ENCODE measurements at regions not wholly inside any gene's neighbourhood (a gene's known extent, or its start where the extent isn't known, plus 50 kb on each side); places are given as distances from the start of the nearest gene placed in this dataset.
"Not testable (repeated sequence)": the region's sequence is repeated elsewhere in the genome, so short reads cannot be mapped to it uniquely, and the experiment has no call there.

DNA sequence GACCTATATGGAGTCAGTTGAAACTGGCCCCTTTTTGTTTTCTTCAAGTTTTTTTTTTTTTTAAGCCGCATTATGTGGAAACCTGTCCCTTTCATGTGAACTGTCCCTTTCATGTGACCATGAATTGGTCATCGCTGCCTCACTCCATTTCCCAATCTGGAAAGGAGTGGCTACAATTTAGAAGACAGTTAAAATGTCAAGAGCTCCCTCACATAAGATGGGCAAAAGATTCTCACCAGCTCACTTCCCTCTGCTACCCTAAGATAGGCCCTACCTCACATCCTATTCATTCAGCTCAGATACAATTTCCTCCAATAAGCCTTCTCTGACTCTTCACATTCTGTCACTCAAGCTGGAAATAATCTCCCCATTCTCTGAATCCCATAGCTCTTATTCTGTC lies 111.3 kb upstream of the BCL6 start:
- Mint-ChIP-seq H3K27me3 (peaks cover 3% of the 10 kb centered on the region), H3K4me1 (no peaks in the 10 kb centered on the region), H3K27ac (no peak overlapping the region), H3K4me3 (no peak overlapping the region), H3K36me3 (peaks cover 10% of the 10 kb centered on the region), H3K9me3 (peaks cover 21% of the 10 kb centered on the region)
- no peak for DNase-seq

DNA sequence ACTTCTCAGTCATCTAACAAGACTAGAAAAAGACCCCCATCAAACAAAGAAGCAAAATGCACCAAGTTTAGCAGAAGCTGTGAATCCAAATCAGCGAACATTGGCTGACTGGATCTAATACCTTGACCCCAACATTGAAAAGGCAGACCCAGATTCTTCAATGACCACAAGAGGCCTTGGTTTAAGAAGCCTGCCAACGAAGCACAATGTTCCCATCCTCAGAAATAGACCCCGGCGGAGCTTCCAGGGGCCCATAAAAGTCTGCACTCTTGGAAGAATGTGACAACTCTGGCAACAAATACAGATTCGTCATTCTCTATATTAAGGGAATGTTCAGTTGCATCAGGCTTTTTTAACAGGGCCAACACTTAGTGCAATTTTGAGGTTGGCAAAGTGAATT lies 112.8 kb upstream of the BCL6 start:
- Mint-ChIP-seq H3K27me3 (peaks cover 3% of the 10 kb centered on the region), H3K4me3 (no peak overlapping the region), H3K9me3 (peaks cover 18% of the 10 kb centered on the region), H3K4me1 (no peaks in the 10 kb centered on the region), H3K36me3 (peaks cover 8% of the 10 kb centered on the region), H3K27ac (no peak overlapping the region)
- no peak for DNase-seq

DNA sequence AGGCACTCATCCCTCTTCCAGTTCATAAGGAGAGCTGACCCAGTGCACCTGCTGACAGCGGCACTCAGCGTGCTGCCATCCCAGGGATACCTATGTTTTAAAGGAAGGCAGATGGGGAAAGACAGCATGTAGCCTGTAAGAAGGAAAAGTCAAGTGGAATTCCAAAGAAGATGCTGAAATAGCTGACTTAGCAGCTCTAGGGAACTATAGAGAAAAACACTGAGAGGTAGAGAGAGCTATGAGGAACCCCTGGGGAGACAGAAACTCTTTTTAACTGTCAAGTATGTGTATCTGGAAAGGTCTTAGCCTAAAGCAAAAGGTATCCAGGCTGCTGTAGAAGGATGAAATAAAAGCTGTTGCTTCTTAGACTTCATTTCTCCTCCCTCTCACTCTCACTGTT lies 113.4 kb upstream of the BCL6 start:
- Mint-ChIP-seq H3K27ac (no peak overlapping the region), H3K27me3 (peaks cover 3% of the 10 kb centered on the region), H3K9me3 (peaks cover 18% of the 10 kb centered on the region), H3K4me3 (no peak overlapping the region), H3K36me3 (peaks cover 8% of the 10 kb centered on the region), H3K4me1 (no peaks in the 10 kb centered on the region)
- no peak for DNase-seq

DNA sequence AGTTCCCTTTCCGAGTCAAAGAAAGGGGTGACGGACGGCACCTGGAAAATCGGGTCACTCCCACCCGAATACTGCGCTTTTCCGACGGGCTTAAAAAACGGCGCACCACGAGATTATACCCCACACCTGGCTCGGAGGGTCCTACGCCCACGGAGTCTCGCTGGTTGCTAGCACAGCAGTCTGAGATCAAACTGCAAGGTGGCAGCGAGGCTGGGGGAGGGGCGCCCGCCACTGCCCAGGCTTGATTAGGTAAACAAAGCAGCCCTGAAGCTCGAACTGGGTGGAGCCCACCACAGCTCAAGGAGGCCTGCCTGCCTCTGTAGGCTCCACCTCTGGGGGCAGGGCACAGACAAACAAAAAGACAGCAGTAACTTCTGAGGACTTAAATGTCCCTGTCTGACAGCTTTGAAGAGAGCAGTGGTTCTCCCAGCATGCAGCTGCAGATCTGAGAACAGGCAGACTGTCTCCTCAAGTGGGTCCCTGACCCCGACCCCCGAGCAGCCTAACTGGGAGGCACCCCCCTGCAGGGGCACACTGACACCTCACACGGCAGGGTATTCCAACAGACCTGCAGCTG lies 117.5 kb upstream of the BCL6 start:
- H3K36me3 Mint-ChIP-seq, H3K27me3 Mint-ChIP-seq, H3K4me1 Mint-ChIP-seq, H3K27ac Mint-ChIP-seq, DNase-seq, H3K4me3 Mint-ChIP-seq: not testable (repeated sequence)
- H3K9me3 Mint-ChIP-seq = peaks cover 18% of the 10 kb centered on the region

DNA sequence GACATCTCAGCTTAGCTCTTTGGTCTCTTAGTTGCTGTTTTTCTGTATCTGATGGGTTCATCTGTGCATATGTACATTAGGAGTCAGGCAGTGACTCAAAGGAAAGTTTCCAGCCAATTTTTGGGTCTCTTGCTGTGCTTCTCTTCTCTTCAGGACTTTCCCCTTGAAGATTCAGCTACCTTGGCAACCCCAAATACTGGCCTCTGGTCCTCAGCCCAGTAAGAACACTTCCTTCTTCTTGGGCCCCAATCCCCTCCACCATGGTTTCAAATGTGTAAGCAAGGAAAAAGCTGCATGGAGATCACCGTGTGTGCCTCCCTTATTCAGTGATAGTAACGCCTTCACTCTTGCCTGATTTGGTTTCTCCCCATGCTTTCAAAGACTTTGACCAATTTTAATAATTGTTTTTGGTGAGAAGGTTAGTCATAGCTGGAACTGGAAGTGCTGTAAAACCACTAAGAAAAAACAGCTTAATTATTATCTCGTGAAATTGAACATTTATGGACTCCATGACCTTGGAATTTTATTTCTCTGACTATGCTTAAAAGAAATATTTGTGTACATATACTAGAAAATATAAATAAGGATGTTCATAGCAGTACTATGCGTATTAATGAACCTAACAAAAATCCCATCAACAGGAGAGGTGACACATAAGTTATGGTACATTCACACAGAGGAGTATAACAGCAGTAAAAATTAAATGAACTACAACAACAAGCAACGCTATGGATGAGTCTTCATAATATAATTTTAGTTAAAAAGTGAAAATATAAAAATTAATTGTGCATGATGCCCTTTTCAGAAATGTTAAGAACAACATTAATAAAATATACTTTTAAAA lies 125.3 kb upstream of the BCL6 start:
- Mint-ChIP-seq H3K36me3 (no peaks in the 10 kb centered on the region), H3K27me3 (no peaks in the 10 kb centered on the region), H3K4me3 (peak overlapping the region; percentile 50), H3K27ac (peak overlapping the region; percentile 91), H3K9me3 (peaks cover 2% of the 10 kb centered on the region), H3K4me1 (peaks cover 29% of the 10 kb centered on the region)
- DNase-seq = peak; percentile 52

DNA sequence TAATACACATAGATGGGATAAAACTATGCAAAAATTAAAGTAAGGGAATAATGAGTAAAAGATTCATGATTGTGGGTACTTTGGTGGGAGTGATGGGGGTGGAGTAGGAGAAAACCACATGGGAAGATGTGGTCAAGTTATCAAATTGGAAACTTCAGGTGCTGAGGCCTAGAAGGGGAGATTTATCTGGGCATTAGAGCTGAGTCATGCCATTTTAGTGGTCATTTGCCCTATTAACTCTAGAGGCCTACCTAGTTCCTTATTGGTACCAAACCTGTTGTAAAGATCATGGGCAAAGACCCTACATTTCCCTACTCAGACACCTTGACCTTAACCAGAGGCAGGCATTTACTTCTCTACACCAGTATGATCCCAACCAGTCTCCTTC lies 125.9 kb upstream of the BCL6 start:
- Mint-ChIP-seq H3K27ac (no peak overlapping the region), H3K4me1 (peaks cover 29% of the 10 kb centered on the region), H3K36me3 (no peaks in the 10 kb centered on the region), H3K27me3 (no peaks in the 10 kb centered on the region), H3K4me3 (no peak overlapping the region), H3K9me3 (peaks cover 2% of the 10 kb centered on the region)
- no peak for DNase-seq

DNA sequence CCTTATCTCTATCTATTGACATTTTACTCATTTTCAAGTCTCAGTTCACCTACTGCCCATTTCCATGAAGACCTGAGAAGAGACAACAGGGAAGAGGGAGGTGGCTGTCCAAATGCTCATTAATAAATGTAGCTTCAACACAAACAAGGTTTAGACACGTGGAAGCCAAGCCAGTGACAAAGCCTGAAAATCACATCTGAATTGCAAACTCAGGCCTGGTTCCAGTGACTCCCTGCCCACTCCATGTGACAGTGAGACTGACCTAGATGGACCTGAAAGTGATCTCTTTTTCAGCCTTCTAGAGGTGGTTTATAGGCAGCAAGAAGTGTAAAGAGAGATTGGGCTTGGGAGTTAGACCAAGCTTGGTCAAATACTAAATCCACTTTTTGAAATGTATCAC lies 126.6 kb upstream of the BCL6 start:
- H3K27me3 Mint-ChIP-seq = no peaks in the 10 kb centered on the region
- no peak overlapping the region for H3K4me3 Mint-ChIP-seq
- peaks cover 29% of the 10 kb centered on the region for H3K4me1 Mint-ChIP-seq
- H3K36me3 Mint-ChIP-seq = no peaks in the 10 kb centered on the region
- H3K27ac Mint-ChIP-seq = no peak overlapping the region
- no peak for DNase-seq
- peaks cover 2% of the 10 kb centered on the region for H3K9me3 Mint-ChIP-seq

DNA sequence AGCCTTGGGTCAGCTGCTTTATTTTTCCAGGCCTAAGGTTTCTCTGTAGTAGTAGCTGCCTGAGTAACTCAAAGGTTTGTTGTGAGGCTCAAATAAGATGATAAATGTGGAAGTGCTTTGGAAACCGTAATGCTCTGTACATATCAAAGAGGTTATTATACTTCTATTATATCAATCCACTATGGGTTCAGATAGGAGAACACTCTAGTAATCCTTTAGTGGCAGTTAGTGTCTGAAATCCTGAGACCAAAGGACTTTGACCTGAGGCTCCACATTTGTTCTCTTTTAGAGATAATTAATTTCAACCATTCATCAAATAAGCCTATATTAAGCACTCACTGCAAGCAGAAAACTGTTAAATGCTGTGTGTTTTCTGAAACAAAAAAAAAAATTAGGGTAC lies 128.6 kb upstream of the BCL6 start:
- H3K36me3 Mint-ChIP-seq = no peaks in the 10 kb centered on the region
- DNase-seq = no peak

DNA sequence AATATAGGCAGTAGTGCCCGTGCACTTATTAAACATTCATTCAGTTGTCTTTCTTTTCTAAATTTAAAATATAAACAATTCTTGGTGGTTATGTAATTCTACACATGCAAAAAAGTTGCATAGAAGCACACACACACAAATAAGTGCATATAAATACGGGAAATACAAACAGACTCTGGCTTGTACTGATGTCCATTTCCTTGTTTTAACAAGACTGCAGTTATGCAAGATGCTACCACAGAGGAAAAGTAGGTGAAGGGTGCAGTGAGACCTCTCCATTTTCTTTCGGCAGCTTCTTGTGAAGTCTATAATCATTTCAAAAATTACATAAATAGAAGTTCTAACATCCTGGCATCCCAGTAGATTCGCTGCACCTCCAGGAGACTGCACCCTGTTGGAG lies 130.6 kb upstream of the BCL6 start:
- Mint-ChIP-seq H3K36me3 (no peaks in the 10 kb centered on the region), H3K27ac (no peak overlapping the region), H3K4me1 (peaks cover 10% of the 10 kb centered on the region), H3K9me3 (peaks cover 2% of the 10 kb centered on the region), H3K27me3 (no peaks in the 10 kb centered on the region), H3K4me3 (no peak overlapping the region)
- no peak for DNase-seq

More for the DNA sequence above, 128.6 kb upstream of the BCL6 start:
- Mint-ChIP-seq H3K9me3 (peaks cover 2% of the 10 kb centered on the region), H3K4me1 (peaks cover 25% of the 10 kb centered on the region), H3K27me3 (no peaks in the 10 kb centered on the region), H3K4me3 (no peak overlapping the region), H3K27ac (no peak overlapping the region)

DNA sequence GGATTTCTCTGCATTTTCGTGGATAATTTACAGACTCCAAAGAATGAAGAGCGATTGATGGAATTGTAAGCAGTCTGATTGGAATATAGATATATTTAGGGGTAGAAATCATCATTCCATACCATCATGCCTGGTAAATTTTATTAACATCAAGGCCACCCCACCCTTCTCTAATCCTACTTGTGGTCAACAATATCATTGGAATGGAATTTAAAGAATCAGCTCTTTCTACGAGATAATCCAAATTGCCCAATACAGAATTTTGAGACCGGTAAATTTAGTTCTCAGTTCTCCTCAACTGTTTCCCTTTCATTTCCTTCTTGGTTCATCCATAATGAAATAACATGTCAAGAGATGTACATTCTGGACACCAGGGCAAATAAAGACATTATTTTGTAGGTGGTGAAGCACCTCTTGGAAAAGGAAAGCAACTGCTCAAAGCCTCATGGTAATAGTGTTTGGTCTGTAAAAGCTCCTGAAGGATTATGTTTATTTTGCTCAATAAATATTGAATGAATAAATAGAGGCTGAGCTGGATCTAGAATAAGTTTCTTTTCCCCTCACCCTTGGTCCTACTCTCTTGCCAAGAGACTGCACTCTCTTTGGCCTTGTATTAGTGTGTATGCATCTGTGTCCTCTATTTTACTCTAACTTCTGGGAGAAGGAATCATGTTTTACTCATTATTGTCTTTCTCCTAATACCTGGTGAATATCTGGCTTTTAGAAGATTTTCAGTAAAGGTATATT lies 133.7 kb upstream of the BCL6 start:
- Mint-ChIP-seq H3K4me1 (no peaks in the 10 kb centered on the region), H3K4me3 (no peak overlapping the region), H3K36me3 (peaks cover 1% of the 10 kb centered on the region), H3K9me3 (no peaks in the 10 kb centered on the region), H3K27me3 (no peaks in the 10 kb centered on the region), H3K27ac (no peak overlapping the region)
- DNase-seq = no peak

DNA sequence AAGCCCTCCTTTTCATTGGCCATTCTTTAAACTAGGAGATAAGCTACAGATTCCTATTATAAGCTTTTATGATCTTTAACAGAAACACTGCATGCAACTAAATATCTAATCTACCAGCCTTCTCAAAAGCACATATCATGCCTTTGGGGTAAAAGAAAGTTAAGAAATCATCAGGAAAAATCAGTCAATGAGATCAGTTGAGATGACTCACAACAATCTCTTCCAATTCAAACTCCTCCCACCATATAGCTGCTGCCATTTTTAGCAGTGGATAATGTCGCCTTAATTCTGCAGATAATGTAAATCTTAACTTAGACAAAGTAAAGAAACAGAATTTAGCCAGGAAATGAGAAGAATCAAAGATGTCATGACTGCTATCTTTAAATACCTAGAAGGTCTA lies 135.2 kb upstream of the BCL6 start:
- Mint-ChIP-seq H3K4me3 (no peak overlapping the region), H3K4me1 (no peaks in the 10 kb centered on the region), H3K9me3 (no peaks in the 10 kb centered on the region), H3K27me3 (no peaks in the 10 kb centered on the region), H3K36me3 (peaks cover 1% of the 10 kb centered on the region), H3K27ac (no peak overlapping the region)
- DNase-seq = no peak

DNA sequence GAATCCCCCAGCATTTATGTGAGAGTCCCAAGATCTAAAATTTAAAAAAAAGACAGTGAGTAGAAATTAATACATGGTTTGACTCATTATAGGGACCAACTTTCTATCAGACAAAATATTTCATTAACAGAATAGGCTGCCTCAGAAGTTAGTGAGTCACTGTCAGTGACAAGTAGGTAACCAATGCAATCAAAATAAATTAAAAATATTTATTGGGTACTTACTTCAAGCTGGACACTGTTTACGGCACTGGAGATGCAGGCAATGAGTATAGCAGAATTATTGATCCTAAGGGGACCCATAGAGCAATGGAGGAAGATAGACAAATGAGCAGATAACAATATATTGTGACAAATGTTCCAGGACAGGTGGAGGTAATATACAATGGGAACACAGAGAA lies 135.6 kb upstream of the BCL6 start:
- Mint-ChIP-seq H3K9me3 (no peaks in the 10 kb centered on the region), H3K4me1 (no peaks in the 10 kb centered on the region), H3K4me3 (no peak overlapping the region), H3K27me3 (no peaks in the 10 kb centered on the region), H3K27ac (no peak overlapping the region), H3K36me3 (peaks cover 1% of the 10 kb centered on the region)
- no peak for DNase-seq

DNA sequence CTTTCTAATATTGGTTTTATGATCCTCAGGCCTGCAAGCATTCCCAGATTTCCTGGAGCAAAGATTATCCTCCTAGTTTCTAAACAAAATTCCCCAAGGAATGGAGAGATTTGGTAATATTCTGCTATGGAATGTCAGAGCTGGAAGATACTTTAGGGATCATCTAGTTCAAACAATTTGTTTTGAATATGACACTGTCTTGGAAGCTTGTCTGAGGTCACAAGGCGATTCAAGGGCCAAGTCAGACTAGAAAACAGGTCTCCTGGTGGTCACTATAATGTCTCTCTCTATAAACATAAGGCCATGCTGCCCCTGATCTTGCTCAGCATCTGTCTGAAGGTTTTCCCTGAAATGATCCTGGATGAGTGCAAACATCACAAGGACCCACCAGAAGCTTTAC lies 143.4 kb upstream of the BCL6 start:
- DNase-seq = no peak
- H3K9me3 Mint-ChIP-seq = no peaks in the 10 kb centered on the region
- H3K4me3 Mint-ChIP-seq = no peak overlapping the region
- no peaks in the 10 kb centered on the region for H3K27me3 Mint-ChIP-seq
- no peaks in the 10 kb centered on the region for H3K36me3 Mint-ChIP-seq
- H3K27ac Mint-ChIP-seq = no peak overlapping the region
- peaks cover 5% of the 10 kb centered on the region for H3K4me1 Mint-ChIP-seq

DNA sequence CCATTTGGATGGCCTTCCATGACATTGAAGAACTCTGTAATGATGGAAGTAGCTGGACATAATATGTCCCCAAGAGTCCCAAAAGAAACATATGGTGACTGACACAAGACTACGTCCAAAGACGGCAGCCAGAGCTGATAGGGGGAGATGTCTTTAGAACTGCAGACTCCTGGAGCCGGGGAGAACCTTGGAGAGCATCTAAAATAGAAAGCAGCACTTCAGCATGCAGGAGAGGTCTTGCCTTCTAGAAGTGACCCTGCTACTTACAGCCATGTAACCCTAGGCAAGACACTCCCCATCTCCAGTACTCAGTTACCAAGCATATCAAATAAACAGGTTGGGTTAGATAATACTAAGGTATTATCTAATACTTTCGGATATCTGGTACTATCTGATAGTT lies 143.8 kb upstream of the BCL6 start:
- H3K9me3 Mint-ChIP-seq = no peaks in the 10 kb centered on the region
- peaks cover 5% of the 10 kb centered on the region for H3K4me1 Mint-ChIP-seq
- no peaks in the 10 kb centered on the region for H3K27me3 Mint-ChIP-seq
- DNase-seq = no peak
- no peak overlapping the region for H3K4me3 Mint-ChIP-seq
- H3K27ac Mint-ChIP-seq = no peak overlapping the region
- no peaks in the 10 kb centered on the region for H3K36me3 Mint-ChIP-seq

DNA sequence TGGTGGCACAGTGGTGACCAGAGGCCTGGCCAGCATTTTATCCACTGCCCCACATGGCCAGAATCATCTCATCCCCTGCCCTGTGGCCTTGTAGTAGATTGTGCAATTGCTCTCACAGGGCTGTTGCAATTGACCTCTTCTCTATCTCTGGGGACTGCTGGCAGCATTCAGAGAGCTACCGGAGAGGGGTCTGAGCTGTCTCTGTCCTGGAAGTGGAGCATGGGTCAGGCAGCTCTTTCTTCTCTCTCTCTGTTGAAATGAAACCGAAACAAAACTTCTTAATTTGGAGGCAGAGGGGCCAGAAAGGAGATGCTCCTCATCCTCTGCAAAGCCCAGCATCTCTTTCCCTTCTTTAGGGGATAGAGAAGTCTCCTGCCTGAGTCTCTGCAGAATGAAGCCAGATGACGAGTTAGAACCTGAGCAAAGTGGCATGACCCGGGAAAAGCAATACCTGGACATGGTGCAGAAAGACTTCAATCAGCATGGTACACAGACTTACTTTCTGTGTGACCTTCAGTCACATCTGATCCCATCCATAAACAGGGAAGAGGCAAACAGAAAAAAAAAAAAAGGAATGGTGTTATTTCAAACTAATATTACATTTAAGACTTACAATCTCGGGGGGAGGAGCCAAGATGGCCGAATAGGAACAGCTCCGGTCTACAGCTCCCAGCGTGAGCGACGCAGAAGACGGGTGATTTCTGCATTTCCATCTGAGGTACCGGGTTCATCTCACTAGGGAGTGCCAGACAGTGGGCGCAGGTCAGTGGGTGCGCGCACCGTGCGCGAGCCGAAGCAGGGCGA lies 144.5 kb upstream of the BCL6 start:
- no peaks in the 10 kb centered on the region for H3K9me3 Mint-ChIP-seq
- H3K4me1 Mint-ChIP-seq = peaks cover 5% of the 10 kb centered on the region
- no peaks in the 10 kb centered on the region for H3K27me3 Mint-ChIP-seq
- H3K27ac Mint-ChIP-seq = no peak overlapping the region
- H3K36me3 Mint-ChIP-seq = no peaks in the 10 kb centered on the region
- H3K4me3 Mint-ChIP-seq = no peak overlapping the region
- no peak for DNase-seq
